Lung (tissue), 11 donors: ENCODE measurements at regions not wholly inside any gene's neighbourhood (a gene's known extent, or its start where the extent isn't known, plus 50 kb on each side); places are given as distances from the start of the nearest gene placed in this dataset.

Experiments used
- ATAC-seq: fragments of 200-7000 bp; cut with Tn5 transposase; one replicate; pipeline ENCODE4 v1.9.1; 2020; ENCODE audit warnings: moderate number of reproducible peaks; ENCODE audit not compliant: insufficient read depth, low FRiP score
- DNase-seq, 3 donors: peaks; one replicate each; pipeline ENCODE4 v3.0.0-alpha.2; 2013 to 2017
- H3K27ac ChIP-seq, 2 donors: one replicate each; pipeline ENCODE4 v1.5.1; 2013; ENCODE audit warnings: mild to moderate bottlenecking in 2 of 2, moderate library complexity in 2 of 2, control low read depth in 1 of 2, inconsistent platforms in 1 of 2, low read depth in 1 of 2, low read length in 1 of 2
- H3K27me3 ChIP-seq, 3 donors: one replicate each; pipeline ENCODE4 v1.5.1; 2013; ENCODE audit warnings: low read length in 2 of 3; ENCODE audit not compliant: control insufficient read depth in 3 of 3, insufficient read depth in 3 of 3
- H3K36me3 ChIP-seq, 4 donors: one replicate each; pipeline ENCODE4 v1.5.1; 2013; ENCODE audit warnings: low read length in 4 of 4, mild to moderate bottlenecking in 1 of 4, moderate library complexity in 1 of 4; ENCODE audit not compliant: control insufficient read depth in 4 of 4, insufficient read depth in 4 of 4
- H3K4me1 ChIP-seq, 5 donors: one replicate each; pipeline ENCODE4 v1.5.1; 2013; ENCODE audit warnings: low read length in 5 of 5, mild to moderate bottlenecking in 2 of 5, moderate library complexity in 1 of 5; ENCODE audit not compliant: control insufficient read depth in 5 of 5, insufficient read depth in 5 of 5
- H3K4me3 ChIP-seq: one replicate; pipeline ENCODE4 v1.5.1; 2013; ENCODE audit warnings: mild to moderate bottlenecking, control low read depth, moderate library complexity
- H3K9ac ChIP-seq, 2 donors: one replicate each; pipeline ENCODE4 v1.5.1; 2013; ENCODE audit warnings: low read length in 2 of 2, control low read depth in 1 of 2; ENCODE audit not compliant: insufficient read depth in 1 of 2
- H3K9me3 ChIP-seq, 4 donors: one replicate each; pipeline ENCODE4 v1.5.1; 2013; ENCODE audit warnings: low read length in 3 of 4, mild to moderate bottlenecking in 1 of 4, moderate library complexity in 1 of 4; ENCODE audit not compliant: control insufficient read depth in 4 of 4, insufficient read depth in 3 of 4
- WGBS, 2 donors: extraction: QIAGEN DNeasy Blood & Tissue Kit; methylation state at CpG; one replicate each; pipeline ENCODE4 v1.1.7; 2013; 5-methylcytosine and 5-hydroxymethylcytosine counted together
- TF ChIP-seq, protein P1 (sequence below): IDR thresholded peaks from 2 replicates; pipeline ENCODE4 v1.5.1; 2012; ENCODE audit warnings: mild to moderate bottlenecking; ENCODE audit errors: control extremely low read depth, extremely low read depth
- donor health status: control.
- donor health status: control.
- donor health status: Bipolar disorder and iron deficiency.
- donor health status: healthy.
- donor health status: DM: yes; HTN: yes; CAD: no.

DNA sequence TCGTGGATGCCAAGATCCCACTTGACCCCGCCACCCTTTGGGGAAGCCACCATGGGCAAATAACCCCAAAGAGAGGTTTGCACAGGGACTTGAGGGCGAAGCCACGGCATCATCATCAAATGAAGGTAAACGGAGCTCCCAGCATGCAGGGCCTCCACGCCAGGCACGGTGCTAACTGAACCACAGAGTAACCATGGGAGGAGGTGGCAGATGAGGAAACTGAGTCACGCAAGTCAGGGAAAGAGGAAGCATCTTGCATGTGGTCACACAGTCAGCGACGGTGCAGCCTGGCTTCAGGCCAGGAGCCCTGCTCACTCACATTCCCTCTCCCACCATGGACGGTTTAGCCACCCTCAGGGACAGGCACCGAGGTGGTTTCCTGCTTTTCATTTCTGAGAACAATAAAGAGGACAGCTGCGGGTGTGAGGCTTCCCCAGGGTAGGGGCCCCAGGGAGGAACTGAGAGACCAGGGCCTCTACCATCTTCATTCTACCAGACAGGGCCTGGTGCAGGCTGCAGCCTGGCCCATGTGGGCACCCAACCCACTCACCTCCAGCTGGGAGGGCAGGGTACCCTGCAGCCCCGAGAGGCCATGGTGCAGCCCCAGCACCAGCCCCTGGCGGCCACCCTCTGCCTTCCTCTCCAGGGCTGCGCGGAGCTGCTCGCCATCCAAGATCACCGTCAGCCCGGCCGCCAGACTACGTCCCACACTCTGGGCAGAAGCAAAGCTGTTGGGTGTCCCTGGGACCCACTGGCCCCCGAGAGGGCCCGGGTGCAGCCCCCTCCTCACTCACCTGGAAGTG, 78.3 kb downstream of the RMI2 start:
- ATAC-seq (no peak), DNase-seq (no peak)
- TF ChIP-seq, protein P1, sequence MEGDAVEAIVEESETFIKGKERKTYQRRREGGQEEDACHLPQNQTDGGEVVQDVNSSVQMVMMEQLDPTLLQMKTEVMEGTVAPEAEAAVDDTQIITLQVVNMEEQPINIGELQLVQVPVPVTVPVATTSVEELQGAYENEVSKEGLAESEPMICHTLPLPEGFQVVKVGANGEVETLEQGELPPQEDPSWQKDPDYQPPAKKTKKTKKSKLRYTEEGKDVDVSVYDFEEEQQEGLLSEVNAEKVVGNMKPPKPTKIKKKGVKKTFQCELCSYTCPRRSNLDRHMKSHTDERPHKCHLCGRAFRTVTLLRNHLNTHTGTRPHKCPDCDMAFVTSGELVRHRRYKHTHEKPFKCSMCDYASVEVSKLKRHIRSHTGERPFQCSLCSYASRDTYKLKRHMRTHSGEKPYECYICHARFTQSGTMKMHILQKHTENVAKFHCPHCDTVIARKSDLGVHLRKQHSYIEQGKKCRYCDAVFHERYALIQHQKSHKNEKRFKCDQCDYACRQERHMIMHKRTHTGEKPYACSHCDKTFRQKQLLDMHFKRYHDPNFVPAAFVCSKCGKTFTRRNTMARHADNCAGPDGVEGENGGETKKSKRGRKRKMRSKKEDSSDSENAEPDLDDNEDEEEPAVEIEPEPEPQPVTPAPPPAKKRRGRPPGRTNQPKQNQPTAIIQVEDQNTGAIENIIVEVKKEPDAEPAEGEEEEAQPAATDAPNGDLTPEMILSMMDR: no peak
- no peaks in the 10 kb centered on the region for H3K36me3 ChIP-seq
- no peak overlapping the region for H3K4me3 ChIP-seq
- H3K9ac ChIP-seq: no peak overlapping the region
- WGBS, 2 donors: 39 to 63% methylated on average over 24 of the region's 24 CpGs
- no peaks in the 10 kb centered on the region for H3K4me1 ChIP-seq
- H3K27me3 ChIP-seq: no peaks in the 10 kb centered on the region
- H3K27ac ChIP-seq: no peak overlapping the region
- peaks cover 0 to 2% (median 0%) of the 10 kb centered on the region in 4 donors for H3K9me3 ChIP-seq

DNA sequence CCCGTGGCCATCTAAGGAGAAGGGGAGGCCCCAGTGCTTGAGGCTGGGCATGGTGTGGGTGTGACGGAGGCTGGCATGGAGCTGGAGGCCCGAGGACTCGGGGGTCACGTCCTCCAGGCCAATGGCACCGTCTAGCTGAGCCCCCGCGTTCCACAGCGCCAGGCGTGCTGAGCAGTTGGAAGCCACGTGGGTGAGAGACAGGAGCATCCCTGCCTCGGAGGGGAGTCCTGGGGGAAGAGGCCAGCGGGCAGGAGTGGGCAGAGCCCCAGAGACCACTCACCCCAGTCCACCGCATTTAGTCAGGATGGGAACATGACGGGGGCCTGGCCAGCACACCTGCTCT, 78.8 kb downstream of the RMI2 start:
- no peaks in the 10 kb centered on the region for H3K36me3 ChIP-seq
- TF ChIP-seq, protein P1: no peak
- ATAC-seq (no peak), DNase-seq (no peak)
- no peak overlapping the region for H3K27ac ChIP-seq
- H3K9me3 ChIP-seq: peaks cover 0 to 2% (median 0%) of the 10 kb centered on the region in 4 donors
- WGBS, 2 donors: 85 to 91% methylated on average over 15 of the region's 15 CpGs
- no peak overlapping the region for H3K9ac ChIP-seq
- no peak overlapping the region for H3K4me3 ChIP-seq
- no peaks in the 10 kb centered on the region for H3K4me1 ChIP-seq
- no peaks in the 10 kb centered on the region for H3K27me3 ChIP-seq

DNA sequence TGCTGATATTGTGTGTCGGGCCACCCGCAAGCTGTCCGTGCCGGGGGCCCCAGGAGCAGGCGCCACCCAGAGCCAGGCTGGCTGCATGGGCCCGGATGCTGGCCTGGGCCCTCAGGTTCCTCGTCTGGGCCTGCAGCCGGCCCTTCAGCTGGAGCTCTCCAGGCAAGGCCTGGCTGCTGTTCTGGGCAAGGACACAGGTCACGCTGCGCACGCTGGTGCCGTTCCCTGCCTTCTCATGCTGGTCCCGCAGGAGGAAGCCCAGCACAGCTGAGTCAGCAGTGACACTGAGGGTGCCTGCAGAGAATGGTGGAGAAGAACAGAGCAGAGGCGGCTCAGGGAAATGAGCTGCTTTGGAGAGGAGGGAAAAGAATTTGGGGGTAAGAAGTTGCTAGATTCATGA, 79.9 kb downstream of the RMI2 start:
- no peaks in the 10 kb centered on the region for H3K27me3 ChIP-seq
- no peak for ATAC-seq
- H3K36me3 ChIP-seq: no peaks in the 10 kb centered on the region
- peaks cover 0 to 2% (median 0%) of the 10 kb centered on the region in 4 donors for H3K9me3 ChIP-seq
- H3K4me3 ChIP-seq: no peak overlapping the region
- TF ChIP-seq, protein P1: no peak
- DNase-seq: no peak
- 76 to 88% methylated on average over 14 of the region's 14 CpGs for WGBS, 2 donors
- H3K9ac ChIP-seq: no peak overlapping the region
- no peak overlapping the region for H3K27ac ChIP-seq
- H3K4me1 ChIP-seq: no peaks in the 10 kb centered on the region

DNA sequence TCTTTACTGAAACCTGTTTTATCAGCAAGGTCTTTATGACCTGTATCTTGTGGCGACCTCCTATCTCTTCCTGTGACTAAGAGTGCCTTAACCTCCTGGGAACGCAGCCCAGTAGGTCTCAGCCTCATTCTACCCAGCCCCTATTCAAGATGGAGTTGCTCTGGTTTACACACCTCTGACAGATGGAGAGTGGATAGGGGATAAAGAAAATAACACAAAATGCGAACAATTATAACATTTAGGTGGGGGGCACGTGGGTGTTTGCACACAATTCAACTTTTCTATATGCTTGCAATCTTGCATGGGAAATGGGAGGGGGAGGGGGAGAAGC, 83.3 kb downstream of the RMI2 start:
- Histone ChIP-seq H3K27ac (no peak overlapping the region), H3K9ac (no peak overlapping the region), H3K27me3 (no peaks in the 10 kb centered on the region), H3K9me3 (peaks cover 0 to 11% (median 0%) of the 10 kb centered on the region in 4 donors), H3K4me3 (no peak overlapping the region), H3K4me1 (no peaks in the 10 kb centered on the region), H3K36me3 (no peaks in the 10 kb centered on the region)
- TF ChIP-seq, protein P1: no peak
- no peak for ATAC-seq
- 78 to 88% methylated on average over 4 of the region's 4 CpGs for WGBS, 2 donors
- DNase-seq: no peak
